WTC11 (cell line): ENCODE measurements at regions not wholly inside any gene's neighbourhood (a gene's known extent, or its start where the extent isn't known, plus 50 kb on each side); places are given as distances from the start of the nearest gene placed in this dataset.

Experiments
- ATAC-seq: fragments of 200-7000 bp; cut with Tn5 transposase; 2 replicates; pipeline ENCODE4 v1.10.0; 2021; ENCODE audit warnings: mild to moderate bottlenecking, moderate library complexity
- CTCF ChIA-PET: fragments of 300-600 bp; sonication (Branson Sonifier 250); formaldehyde crosslinking; loops from one replicate; lab custom pipeline; 2021; ENCODE audit warnings: antibody characterized with exemption; lab: Charles Lee
- POLR2A ChIA-PET: fragments of 350-600 bp; sonication (Branson Sonifier 250); formaldehyde crosslinking; loops from one replicate; lab custom pipeline; 2021; ENCODE audit warnings: antibody characterized with exemption; lab: Charles Lee
- DNase-seq: peaks from one replicate; pipeline ENCODE4 v3.0.0; 2021; ENCODE audit warnings: low spot score
- H3K27ac Mint-ChIP-seq: 2 replicates; pipeline ENCODE4 v1.8.0; 2021; ENCODE audit warnings: mixed read lengths
- H3K27me3 Mint-ChIP-seq: 2 replicates; pipeline ENCODE4 v1.8.0; 2021; ENCODE audit warnings: low read depth, mild to moderate bottlenecking, moderate library complexity, mixed read lengths
- H3K36me3 Mint-ChIP-seq: 2 replicates; pipeline ENCODE4 v1.8.0; 2021; ENCODE audit warnings: mixed read lengths
- H3K4me1 Mint-ChIP-seq: 2 replicates; pipeline ENCODE4 v1.8.0; 2022; ENCODE audit warnings: mixed read lengths
- H3K4me3 Mint-ChIP-seq: 2 replicates; pipeline ENCODE4 v1.8.0; 2021; ENCODE audit warnings: mild to moderate bottlenecking, moderate library complexity, mixed read lengths
- H3K9me3 Mint-ChIP-seq: 2 replicates; pipeline ENCODE4 v1.8.0; 2021; ENCODE audit warnings: mixed read lengths
- AFF4 ChIP-seq: sonication (generic); formaldehyde crosslinking; IDR thresholded peaks from 2 replicates; pipeline ENCODE4 v1.8.1; 2023; ENCODE audit warnings: mild to moderate bottlenecking, missing genetic modification reagents, borderline replicate concordance
- AR ChIP-seq: fragments of 250-450 bp; sonication (Bioruptor Pico); IDR thresholded peaks from 2 replicates; pipeline ENCODE4 v1.9.0; 2021; ENCODE audit warnings: mild to moderate bottlenecking
- ELF4 ChIP-seq: sonication (generic); formaldehyde crosslinking; IDR thresholded peaks from 2 replicates; pipeline ENCODE4 v1.8.1; 2022; ENCODE audit warnings: low read depth, mild to moderate bottlenecking, moderate library complexity, missing genetic modification reagents
- EMX1 ChIP-seq: fragments of 250-450 bp; sonication (Bioruptor Pico); IDR thresholded peaks from 2 replicates; pipeline ENCODE4 v1.8.0; 2021; ENCODE audit warnings: mild to moderate bottlenecking
- ETV6 ChIP-seq: sonication (generic); formaldehyde crosslinking; IDR thresholded peaks from 2 replicates; pipeline ENCODE4 v1.8.1; 2022; ENCODE audit warnings: mild to moderate bottlenecking, missing genetic modification reagents
- FOXP1 ChIP-seq: sonication (generic); formaldehyde crosslinking; IDR thresholded peaks from 2 replicates; pipeline ENCODE4 v1.8.0; 2022; ENCODE audit warnings: missing genetic modification reagents, mild to moderate bottlenecking, moderate library complexity, borderline replicate concordance
- GABPB1 ChIP-seq: sonication (generic); formaldehyde crosslinking; IDR thresholded peaks from 2 replicates; pipeline ENCODE4 v1.8.1; 2023; ENCODE audit warnings: mild to moderate bottlenecking, missing genetic modification reagents
- GRHL2 ChIP-seq: fragments of 250-450 bp; sonication (Bioruptor Pico); IDR thresholded peaks from 2 replicates; pipeline ENCODE4 v1.8.0; 2022; ENCODE audit warnings: mild to moderate bottlenecking, moderate library complexity; ENCODE audit not compliant: insufficient replicate concordance, severe bottlenecking
- JAZF1 ChIP-seq: fragments of 250-450 bp; sonication (Bioruptor Pico); IDR thresholded peaks from 2 replicates; pipeline ENCODE4 v1.9.0; 2021; ENCODE audit warnings: moderate library complexity, mild to moderate bottlenecking, inconsistent platforms
- KAT7 ChIP-seq: sonication (generic); formaldehyde crosslinking; IDR thresholded peaks from 2 replicates; pipeline ENCODE4 v1.8.1; 2023; ENCODE audit warnings: missing genetic modification reagents, mild to moderate bottlenecking, borderline replicate concordance
- NFATC4 ChIP-seq: fragments of 250-450 bp; sonication (Bioruptor Pico); IDR thresholded peaks from 2 replicates; pipeline ENCODE4 v1.9.0; 2021; ENCODE audit warnings: mild to moderate bottlenecking
- NR2C2 ChIP-seq: sonication (generic); formaldehyde crosslinking; IDR thresholded peaks from 2 replicates; pipeline ENCODE4 v1.8.0; 2022; ENCODE audit warnings: mild to moderate bottlenecking, missing genetic modification reagents
- TEAD4 ChIP-seq: sonication (generic); formaldehyde crosslinking; IDR thresholded peaks from 2 replicates; pipeline ENCODE4 v1.8.0; 2022; ENCODE audit warnings: mild to moderate bottlenecking, missing genetic modification reagents
- ZMAT4 ChIP-seq: fragments of 250-450 bp; sonication (Bioruptor Pico); IDR thresholded peaks from 2 replicates; pipeline ENCODE4 v1.9.0; 2021; ENCODE audit warnings: mild to moderate bottlenecking
- ZNF263 ChIP-seq: sonication (generic); formaldehyde crosslinking; IDR thresholded peaks from 2 replicates; pipeline ENCODE4 v1.8.1; 2022; ENCODE audit warnings: low read depth, mild to moderate bottlenecking, moderate library complexity, missing genetic modification reagents
- ZNF416 ChIP-seq: fragments of 250-450 bp; sonication (Bioruptor Pico); IDR thresholded peaks from 2 replicates; pipeline ENCODE4 v1.9.0; 2021; ENCODE audit warnings: mild to moderate bottlenecking, inconsistent platforms
- ZNF671 ChIP-seq: fragments of 250-450 bp; sonication (Bioruptor Pico); IDR thresholded peaks from 2 replicates; pipeline ENCODE4 v1.8.0; 2021; ENCODE audit warnings: mild to moderate bottlenecking
- TF ChIP-seq, protein P1 (sequence below): sonication (generic); formaldehyde crosslinking; IDR thresholded peaks from 2 replicates; pipeline ENCODE4 v1.8.1; 2023; ENCODE audit warnings: mild to moderate bottlenecking, missing genetic modification reagents, moderate library complexity
- TF ChIP-seq, protein P2 (sequence below): sonication (generic); formaldehyde crosslinking; IDR thresholded peaks from 2 replicates; pipeline ENCODE4 v1.8.0; 2022; ENCODE audit warnings: mild to moderate bottlenecking, missing genetic modification reagents
- TF ChIP-seq, protein P3 (sequence below): sonication (generic); formaldehyde crosslinking; IDR thresholded peaks from 2 replicates; pipeline ENCODE4 v1.8.1; 2022; ENCODE audit warnings: missing genetic modification reagents, borderline replicate concordance

- Mint-ChIP-seq H3K9me3 (no peaks in the 10 kb centered on the region), H3K4me1 (no peaks in the 10 kb centered on the region), H3K27me3 (no peaks in the 10 kb centered on the region), H3K4me3 (no peak overlapping the region), H3K27ac (no peak overlapping the region), H3K36me3 (no peaks in the 10 kb centered on the region)
- ChIA-PET POLR2A (no interaction called here), CTCF (no interaction called here)
- DNase-seq = no peak
- TF ChIP-seq NR2C2 (no peak), ZNF671 (CRISPR knock-in tag) (no peak), KAT7 (CRISPR knock-in tag) (no peak), GRHL2 (CRISPR knock-in tag) (no peak), TEAD4 (no peak), AFF4 (CRISPR knock-in tag) (no peak), EMX1 (CRISPR knock-in tag) (no peak), GABPB1 (no peak), ZNF263 (CRISPR knock-in tag) (no peak), ETV6 (CRISPR knock-in tag) (no peak), JAZF1 (no peak), NFATC4 (CRISPR knock-in tag) (no peak), ELF4 (CRISPR knock-in tag) (no peak), FOXP1 (no peak), AR (no peak), ZNF416 (CRISPR knock-in tag) (no peak), ZMAT4 (no peak)
- TF ChIP-seq, protein P1, sequence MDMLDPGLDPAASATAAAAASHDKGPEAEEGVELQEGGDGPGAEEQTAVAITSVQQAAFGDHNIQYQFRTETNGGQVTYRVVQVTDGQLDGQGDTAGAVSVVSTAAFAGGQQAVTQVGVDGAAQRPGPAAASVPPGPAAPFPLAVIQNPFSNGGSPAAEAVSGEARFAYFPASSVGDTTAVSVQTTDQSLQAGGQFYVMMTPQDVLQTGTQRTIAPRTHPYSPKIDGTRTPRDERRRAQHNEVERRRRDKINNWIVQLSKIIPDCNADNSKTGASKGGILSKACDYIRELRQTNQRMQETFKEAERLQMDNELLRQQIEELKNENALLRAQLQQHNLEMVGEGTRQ = no peak
- TF ChIP-seq, protein P2, sequence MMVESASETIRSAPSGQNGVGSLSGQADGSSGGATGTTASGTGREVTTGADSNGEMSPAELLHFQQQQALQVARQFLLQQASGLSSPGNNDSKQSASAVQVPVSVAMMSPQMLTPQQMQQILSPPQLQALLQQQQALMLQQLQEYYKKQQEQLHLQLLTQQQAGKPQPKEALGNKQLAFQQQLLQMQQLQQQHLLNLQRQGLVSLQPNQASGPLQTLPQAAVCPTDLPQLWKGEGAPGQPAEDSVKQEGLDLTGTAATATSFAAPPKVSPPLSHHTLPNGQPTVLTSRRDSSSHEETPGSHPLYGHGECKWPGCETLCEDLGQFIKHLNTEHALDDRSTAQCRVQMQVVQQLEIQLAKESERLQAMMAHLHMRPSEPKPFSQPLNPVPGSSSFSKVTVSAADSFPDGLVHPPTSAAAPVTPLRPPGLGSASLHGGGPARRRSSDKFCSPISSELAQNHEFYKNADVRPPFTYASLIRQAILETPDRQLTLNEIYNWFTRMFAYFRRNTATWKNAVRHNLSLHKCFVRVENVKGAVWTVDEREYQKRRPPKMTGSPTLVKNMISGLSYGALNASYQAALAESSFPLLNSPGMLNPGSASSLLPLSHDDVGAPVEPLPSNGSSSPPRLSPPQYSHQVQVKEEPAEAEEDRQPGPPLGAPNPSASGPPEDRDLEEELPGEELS (CRISPR knock-in tag) = no peak
- TF ChIP-seq, protein P3, sequence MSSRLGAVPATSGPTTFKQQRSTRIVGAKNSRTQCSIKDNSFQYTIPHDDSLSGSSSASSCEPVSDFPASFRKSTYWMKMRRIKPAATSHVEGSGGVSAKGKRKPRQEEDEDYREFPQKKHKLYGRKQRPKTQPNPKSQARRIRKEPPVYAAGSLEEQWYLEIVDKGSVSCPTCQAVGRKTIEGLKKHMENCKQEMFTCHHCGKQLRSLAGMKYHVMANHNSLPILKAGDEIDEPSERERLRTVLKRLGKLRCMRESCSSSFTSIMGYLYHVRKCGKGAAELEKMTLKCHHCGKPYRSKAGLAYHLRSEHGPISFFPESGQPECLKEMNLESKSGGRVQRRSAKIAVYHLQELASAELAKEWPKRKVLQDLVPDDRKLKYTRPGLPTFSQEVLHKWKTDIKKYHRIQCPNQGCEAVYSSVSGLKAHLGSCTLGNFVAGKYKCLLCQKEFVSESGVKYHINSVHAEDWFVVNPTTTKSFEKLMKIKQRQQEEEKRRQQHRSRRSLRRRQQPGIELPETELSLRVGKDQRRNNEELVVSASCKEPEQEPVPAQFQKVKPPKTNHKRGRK = no peak
- ATAC-seq = no peak
Measured at GRCh38 chr14:44404599-44404998, 102.5 kb downstream of the FSCB start.
